HepG2 (cell line): ENCODE measurements at regions not wholly inside any gene's neighbourhood (a gene's known extent, or its start where the extent isn't known, plus 50 kb on each side); places are given as distances from the start of the nearest gene placed in this dataset.

Source experiments
- ATAC-seq: fragments of 200-7000 bp; cut with Tn5 transposase; 3 replicates; pipeline ENCODE4 v1.9.1; 2020; ENCODE audit warnings: mild to moderate bottlenecking, moderate library complexity
- BruUV-seq: library from RNA; stranded (reverse); fragments of 400-500 nt; replicated peaks from 2 replicates; lab custom pipeline; 2021; lab: Mats Ljungman, UMichigan
- CTCF ChIA-PET: fragments of 300-600 bp; formaldehyde crosslinking; extraction: SDS; loops from one replicate; lab custom pipeline; 2021; ENCODE audit warnings: low total read pairs, inconsistent platforms, low intra/inter-chr PET ratio; lab: Yijun Ruan, JAX
- POLR2A ChIA-PET: fragments of 350-600 bp; sonication (Branson Sonifier 250); formaldehyde crosslinking; loops from one replicate; lab custom pipeline; 2020; ENCODE audit warnings: antibody characterized with exemption, inconsistent platforms; lab: Yijun Ruan, JAX
- DNase-seq: peaks from one replicate; pipeline ENCODE4 v3.0.0-alpha.2; 2015; ENCODE audit warnings: low spot score
- FAIRE-seq: peaks from 3 replicates; lab custom pipeline; 2011; peaks lifted over from hg19 to GRCh38; lab: Jason Lieb, UNC
- H2AFZ ChIP-seq: one replicate; pipeline ENCODE4 v1.6.1; 2011; ENCODE audit warnings: low read length, inconsistent platforms
- H3K27ac ChIP-seq: fragments of 300-600 bp; 3 replicates; pipeline ENCODE4 v1.8.0; 2011; ENCODE audit warnings: mixed run types, mild to moderate bottlenecking, mixed read lengths, low read length, inconsistent platforms; ENCODE audit not compliant: insufficient read depth; ENCODE audit errors: extremely low read length
- H3K27me3 ChIP-seq, 2 experiments: fragments of 200-600 bp in 1 of 2; 2 replicates in 1 of 2; 3 replicates in 1 of 2; pipeline versions ENCODE4 v1.6.0 to v1.8.0; 2011; ENCODE audit warnings: low read length in 2 of 2, mild to moderate bottlenecking in 2 of 2, moderate library complexity in 2 of 2, inconsistent platforms in 1 of 2; ENCODE audit not compliant: insufficient read depth in 2 of 2, control insufficient read depth in 1 of 2
- H3K36me3 ChIP-seq, 2 experiments: fragments of 200-600 bp in 1 of 2; replicated peaks in 1 of 2; 2 replicates in 1 of 2; 3 replicates in 1 of 2; pipeline versions ENCODE4 v1.5.1 to v1.8.0; 2011; ENCODE audit warnings: low read length in 2 of 2, inconsistent platforms in 1 of 2; ENCODE audit not compliant: insufficient read depth in 2 of 2, control insufficient read depth in 1 of 2
- H3K4me1 ChIP-seq: 2 replicates; pipeline ENCODE4 v1.5.1; 2012; ENCODE audit warnings: low read length, inconsistent platforms; ENCODE audit not compliant: insufficient read depth
- H3K4me2 ChIP-seq: 2 replicates; pipeline ENCODE4 v1.6.0; 2011; ENCODE audit warnings: low read depth, low read length, inconsistent platforms
- H3K4me3 ChIP-seq, 3 experiments: fragments of 200-600 bp in 1 of 3; sonication (generic), shearing (Covaris generic) in 1 of 3; replicated peaks in 1 of 3; 2 replicates each; pipeline ENCODE4 v1.5.1; 2011 to 2016; ENCODE audit warnings: low read length in 3 of 3, inconsistent platforms in 2 of 3, low read depth in 2 of 3, mild to moderate bottlenecking in 2 of 3, control low read depth in 1 of 3, mixed read lengths in 1 of 3; ENCODE audit not compliant: insufficient read depth in 1 of 3
- H3K79me2 ChIP-seq: one replicate; pipeline ENCODE4 v1.6.1; 2011; ENCODE audit warnings: low read length, inconsistent platforms; ENCODE audit not compliant: insufficient read depth
- H3K9ac ChIP-seq: 2 replicates; pipeline ENCODE4 v1.6.0; 2011; ENCODE audit warnings: mild to moderate bottlenecking, low read depth, low read length, inconsistent platforms; ENCODE audit not compliant: insufficient read depth
- H3K9me3 ChIP-seq: 2 replicates; pipeline ENCODE4 v1.5.1; 2012; ENCODE audit warnings: mild to moderate bottlenecking, low read length
- H4K20me1 ChIP-seq: 2 replicates; pipeline ENCODE4 v1.6.0; 2011; ENCODE audit warnings: inconsistent platforms, mild to moderate bottlenecking, low read length, moderate library complexity; ENCODE audit not compliant: insufficient read depth
- CREB1 ChIP-seq, 2 experiments: fragments of 450-650 bp in 1 of 2; IDR thresholded peaks; 2 replicates each; pipeline ENCODE4 v1.6.1; 2016 to 2017; ENCODE audit warnings: control low read depth in 1 of 2, mild to moderate bottlenecking in 1 of 2, missing compliant biosample characterization in 1 of 2, missing genetic modification characterization in 1 of 2
- EZH2 ChIP-seq: conservative IDR thresholded peaks from 2 replicates; pipeline ENCODE4 v1.6.1; 2012; ENCODE audit warnings: mild to moderate bottlenecking, low read depth, low read length, moderate library complexity
- FOXK2 ChIP-seq: fragments of 450-650 bp; IDR thresholded peaks from 2 replicates; pipeline ENCODE4 v1.6.1; 2016
- GATAD1 ChIP-seq: IDR thresholded peaks from 2 replicates; pipeline ENCODE4 v1.6.1; 2016; ENCODE audit warnings: missing genetic modification reagents, missing compliant biosample characterization
- HMG20B ChIP-seq: conservative IDR thresholded peaks from 2 replicates; pipeline ENCODE4 v1.6.1; 2016; ENCODE audit warnings: missing genetic modification reagents, missing compliant biosample characterization
- MED1 ChIP-seq: sonication (generic); formaldehyde crosslinking; IDR thresholded peaks from 2 replicates; pipeline ENCODE4 v1.4.0; 2020; ENCODE audit warnings: missing genetic modification reagents
- NFIC ChIP-seq: IDR thresholded peaks from 2 replicates; pipeline ENCODE4 v1.6.1; 2012; ENCODE audit warnings: mild to moderate bottlenecking, low read length, inconsistent platforms
- NFYC ChIP-seq: IDR thresholded peaks from 2 replicates; pipeline ENCODE4 v1.6.1; 2016; ENCODE audit warnings: missing genetic modification reagents, missing compliant biosample characterization
- NR3C1 ChIP-seq: sonication (generic); formaldehyde crosslinking; IDR thresholded peaks from 2 replicates; pipeline ENCODE4 v1.4.0; 2020; ENCODE audit warnings: missing genetic modification reagents
- SAP130 ChIP-seq: IDR thresholded peaks from 2 replicates; pipeline ENCODE4 v1.6.1; 2016; ENCODE audit warnings: low read depth
- ZBTB3 ChIP-seq: sonication (generic); formaldehyde crosslinking; IDR thresholded peaks from 2 replicates; pipeline ENCODE4 v1.4.0; 2020; ENCODE audit warnings: low read depth, mild to moderate bottlenecking, moderate library complexity, missing genetic modification reagents, borderline replicate concordance
- ZIK1 ChIP-seq: sonication (generic); formaldehyde crosslinking; IDR thresholded peaks from 2 replicates; pipeline ENCODE4 v1.5.0; 2020; ENCODE audit warnings: mild to moderate bottlenecking, low read depth, missing genetic modification reagents, borderline replicate concordance
- ZNF274 ChIP-seq: sonication (generic); formaldehyde crosslinking; IDR thresholded peaks from 2 replicates; pipeline ENCODE4 v1.5.1; 2020; ENCODE audit warnings: mild to moderate bottlenecking, missing genetic modification reagents
- ZNF44 ChIP-seq: sonication (generic); formaldehyde crosslinking; IDR thresholded peaks from 2 replicates; pipeline ENCODE4 v1.5.1; 2020; ENCODE audit warnings: mild to moderate bottlenecking, missing genetic modification reagents
- ZNF468 ChIP-seq: sonication (generic); formaldehyde crosslinking; IDR thresholded peaks from 2 replicates; pipeline ENCODE4 v1.8.0; 2022; ENCODE audit warnings: mild to moderate bottlenecking, moderate library complexity, missing genetic modification reagents
- WGBS: methylation state at CpG from one replicate; pipeline ENCODE4 v1.1.6; 2017; ENCODE audit warnings: low lambda C conversion rate; 5-methylcytosine and 5-hydroxymethylcytosine counted together
- in situ Hi-C: cut with HindIII; loops from 2 replicates; pipeline ENCODE4 v1.10.0; 2017; ENCODE audit warnings: low pct_unique_long_range_greater_than_20kb; ENCODE audit not compliant: extremely low pct_ligation_motif_present
- intact Hi-C: fragments of 100-400 bp; cut with micrococcal nuclease; formaldehyde crosslinking; loops from one replicate; pipeline ENCODE4 v1.10.0; 2022; ENCODE audit not compliant: unreplicated experiment
- TF ChIP-seq, protein P1 (sequence below): sonication (generic); formaldehyde crosslinking; conservative IDR thresholded peaks from 2 replicates; pipeline ENCODE4 v1.4.0; 2020; ENCODE audit warnings: missing genetic modification reagents
- TF ChIP-seq, protein P2 (sequence below): sonication (generic); formaldehyde crosslinking; IDR thresholded peaks from 2 replicates; pipeline ENCODE4 v1.8.0; 2022; ENCODE audit warnings: mild to moderate bottlenecking, missing genetic modification reagents
- TF ChIP-seq, protein P3 (sequence below): sonication (generic); formaldehyde crosslinking; IDR thresholded peaks from 2 replicates; pipeline ENCODE4 v1.4.0; 2020; ENCODE audit warnings: mild to moderate bottlenecking, missing genetic modification reagents

DNA sequence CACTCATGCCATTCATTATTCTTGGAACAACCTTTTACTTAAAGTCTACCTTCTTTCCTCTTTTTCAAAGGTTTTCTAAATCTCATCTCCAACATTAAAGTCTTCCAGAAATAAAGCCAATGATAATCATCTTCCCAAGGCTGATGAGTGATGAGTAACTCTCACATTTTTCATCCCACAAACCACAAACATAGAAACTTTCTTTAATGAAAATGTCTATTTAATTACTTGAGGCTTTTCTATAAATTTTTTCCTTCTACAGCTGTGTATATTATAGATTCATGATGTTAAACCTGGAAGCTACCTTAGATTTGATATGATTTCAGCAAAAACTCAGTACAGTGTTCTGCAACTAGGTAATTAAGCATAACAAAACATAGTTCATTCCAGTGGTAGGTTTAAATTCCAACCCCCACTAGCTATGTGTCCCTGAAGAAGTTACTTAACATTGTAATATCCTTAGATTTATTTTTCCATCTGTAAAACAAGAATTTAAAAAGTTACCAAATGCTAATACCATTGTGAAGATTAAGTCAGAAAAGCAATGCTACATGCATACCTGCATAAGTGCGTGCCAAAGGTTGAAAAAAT, 845.4 kb downstream of the KCNA4 start (continued):
- no peak for TF ChIP-seq HMG20B
- TF ChIP-seq ZNF44: no peak
- no peak for TF ChIP-seq MED1 (CRISPR knock-in tag)
- TF ChIP-seq EZH2: no peak
- TF ChIP-seq GATAD1 (CRISPR knock-in tag): no peak
- TF ChIP-seq ZBTB3: no peak
- TF ChIP-seq, protein P1, sequence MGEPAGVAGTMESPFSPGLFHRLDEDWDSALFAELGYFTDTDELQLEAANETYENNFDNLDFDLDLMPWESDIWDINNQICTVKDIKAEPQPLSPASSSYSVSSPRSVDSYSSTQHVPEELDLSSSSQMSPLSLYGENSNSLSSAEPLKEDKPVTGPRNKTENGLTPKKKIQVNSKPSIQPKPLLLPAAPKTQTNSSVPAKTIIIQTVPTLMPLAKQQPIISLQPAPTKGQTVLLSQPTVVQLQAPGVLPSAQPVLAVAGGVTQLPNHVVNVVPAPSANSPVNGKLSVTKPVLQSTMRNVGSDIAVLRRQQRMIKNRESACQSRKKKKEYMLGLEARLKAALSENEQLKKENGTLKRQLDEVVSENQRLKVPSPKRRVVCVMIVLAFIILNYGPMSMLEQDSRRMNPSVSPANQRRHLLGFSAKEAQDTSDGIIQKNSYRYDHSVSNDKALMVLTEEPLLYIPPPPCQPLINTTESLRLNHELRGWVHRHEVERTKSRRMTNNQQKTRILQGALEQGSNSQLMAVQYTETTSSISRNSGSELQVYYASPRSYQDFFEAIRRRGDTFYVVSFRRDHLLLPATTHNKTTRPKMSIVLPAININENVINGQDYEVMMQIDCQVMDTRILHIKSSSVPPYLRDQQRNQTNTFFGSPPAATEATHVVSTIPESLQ (CRISPR knock-in tag): no peak
- TF ChIP-seq, protein P2, sequence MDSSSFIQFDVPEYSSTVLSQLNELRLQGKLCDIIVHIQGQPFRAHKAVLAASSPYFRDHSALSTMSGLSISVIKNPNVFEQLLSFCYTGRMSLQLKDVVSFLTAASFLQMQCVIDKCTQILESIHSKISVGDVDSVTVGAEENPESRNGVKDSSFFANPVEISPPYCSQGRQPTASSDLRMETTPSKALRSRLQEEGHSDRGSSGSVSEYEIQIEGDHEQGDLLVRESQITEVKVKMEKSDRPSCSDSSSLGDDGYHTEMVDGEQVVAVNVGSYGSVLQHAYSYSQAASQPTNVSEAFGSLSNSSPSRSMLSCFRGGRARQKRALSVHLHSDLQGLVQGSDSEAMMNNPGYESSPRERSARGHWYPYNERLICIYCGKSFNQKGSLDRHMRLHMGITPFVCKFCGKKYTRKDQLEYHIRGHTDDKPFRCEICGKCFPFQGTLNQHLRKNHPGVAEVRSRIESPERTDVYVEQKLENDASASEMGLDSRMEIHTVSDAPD (CRISPR knock-in tag): no peak
- TF ChIP-seq, all 625 proteins: peak for 0

DNA sequence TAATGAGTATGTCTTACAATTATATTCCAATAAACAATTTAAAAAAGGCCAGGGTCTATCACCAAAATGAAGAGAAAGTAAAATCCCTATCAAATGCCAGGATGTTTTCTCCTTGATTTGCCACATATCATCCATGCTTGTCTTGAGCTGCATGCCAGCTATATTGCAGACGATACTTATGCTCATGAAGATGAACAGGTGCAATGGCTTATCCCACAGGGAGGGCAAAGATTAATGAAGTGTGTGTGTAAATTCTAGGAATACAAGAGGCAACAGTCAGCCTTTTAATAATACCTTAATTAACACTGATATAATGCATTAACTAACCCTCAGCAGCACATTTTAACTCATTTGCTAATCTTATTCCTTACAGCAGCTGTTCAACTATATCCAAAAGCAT, 850.5 kb downstream of the KCNA4 start:
- Histone ChIP-seq H3K27me3 (no peaks in the 10 kb centered on the region), H3K36me3 (no peaks in the 10 kb centered on the region), H3K9me3 (0 out of 2 replicates have a peak, but pooled peaks cover 4% of the 10 kb centered on the region), H2AFZ (no peak overlapping the region), H3K4me2 (no peak overlapping the region), H3K4me1 (no peaks in the 10 kb centered on the region), H3K9ac (no peak overlapping the region), H3K79me2 (no peaks in the 10 kb centered on the region), H3K4me3 (no peak overlapping the region), H3K27ac (no peak overlapping the region), H4K20me1 (no peaks in the 10 kb centered on the region)
- ChIA-PET POLR2A (no interaction called here), CTCF (no interaction called here)
- in situ Hi-C loops (loop anchor here (25.0 kb wide), 1 partner anchor 1479 kb away; no protein-coding TSS in a partner anchor), intact Hi-C loops (no loop called here)
- 31% methylated on average over 1 of the region's 1 CpG for WGBS
- FAIRE-seq: no peak
- ATAC-seq: no peak
- BruUV-seq: no TSS peak
- DNase-seq: no peak
- no peak for TF ChIP-seq ZNF468
- TF ChIP-seq CREB1 (IDR thresholded peaks at IDR 0.05): no peak
- no peak for TF ChIP-seq CREB1 (CRISPR knock-in tag; IDR thresholded peaks at IDR 0.05)
- TF ChIP-seq ZIK1: no peak
- TF ChIP-seq NR3C1 (CRISPR knock-in tag): no peak
- TF ChIP-seq NFYC: no peak
- TF ChIP-seq, protein P3, sequence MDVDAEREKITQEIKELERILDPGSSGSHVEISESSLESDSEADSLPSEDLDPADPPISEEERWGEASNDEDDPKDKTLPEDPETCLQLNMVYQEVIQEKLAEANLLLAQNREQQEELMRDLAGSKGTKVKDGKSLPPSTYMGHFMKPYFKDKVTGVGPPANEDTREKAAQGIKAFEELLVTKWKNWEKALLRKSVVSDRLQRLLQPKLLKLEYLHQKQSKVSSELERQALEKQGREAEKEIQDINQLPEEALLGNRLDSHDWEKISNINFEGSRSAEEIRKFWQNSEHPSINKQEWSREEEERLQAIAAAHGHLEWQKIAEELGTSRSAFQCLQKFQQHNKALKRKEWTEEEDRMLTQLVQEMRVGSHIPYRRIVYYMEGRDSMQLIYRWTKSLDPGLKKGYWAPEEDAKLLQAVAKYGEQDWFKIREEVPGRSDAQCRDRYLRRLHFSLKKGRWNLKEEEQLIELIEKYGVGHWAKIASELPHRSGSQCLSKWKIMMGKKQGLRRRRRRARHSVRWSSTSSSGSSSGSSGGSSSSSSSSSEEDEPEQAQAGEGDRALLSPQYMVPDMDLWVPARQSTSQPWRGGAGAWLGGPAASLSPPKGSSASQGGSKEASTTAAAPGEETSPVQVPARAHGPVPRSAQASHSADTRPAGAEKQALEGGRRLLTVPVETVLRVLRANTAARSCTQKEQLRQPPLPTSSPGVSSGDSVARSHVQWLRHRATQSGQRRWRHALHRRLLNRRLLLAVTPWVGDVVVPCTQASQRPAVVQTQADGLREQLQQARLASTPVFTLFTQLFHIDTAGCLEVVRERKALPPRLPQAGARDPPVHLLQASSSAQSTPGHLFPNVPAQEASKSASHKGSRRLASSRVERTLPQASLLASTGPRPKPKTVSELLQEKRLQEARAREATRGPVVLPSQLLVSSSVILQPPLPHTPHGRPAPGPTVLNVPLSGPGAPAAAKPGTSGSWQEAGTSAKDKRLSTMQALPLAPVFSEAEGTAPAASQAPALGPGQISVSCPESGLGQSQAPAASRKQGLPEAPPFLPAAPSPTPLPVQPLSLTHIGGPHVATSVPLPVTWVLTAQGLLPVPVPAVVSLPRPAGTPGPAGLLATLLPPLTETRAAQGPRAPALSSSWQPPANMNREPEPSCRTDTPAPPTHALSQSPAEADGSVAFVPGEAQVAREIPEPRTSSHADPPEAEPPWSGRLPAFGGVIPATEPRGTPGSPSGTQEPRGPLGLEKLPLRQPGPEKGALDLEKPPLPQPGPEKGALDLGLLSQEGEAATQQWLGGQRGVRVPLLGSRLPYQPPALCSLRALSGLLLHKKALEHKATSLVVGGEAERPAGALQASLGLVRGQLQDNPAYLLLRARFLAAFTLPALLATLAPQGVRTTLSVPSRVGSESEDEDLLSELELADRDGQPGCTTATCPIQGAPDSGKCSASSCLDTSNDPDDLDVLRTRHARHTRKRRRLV (CRISPR knock-in tag): no peak
- no peak for TF ChIP-seq NFIC
- TF ChIP-seq FOXK2: no peak
- no peak for TF ChIP-seq ZNF274 (CRISPR knock-in tag)
- TF ChIP-seq SAP130 (CRISPR knock-in tag): no peak
